ENCODE measurements at regions not wholly inside any gene's neighbourhood (a gene's known extent, or its start where the extent isn't known, plus 50 kb on each side); places are given as distances from the start of the nearest gene placed in this dataset.

DNA sequence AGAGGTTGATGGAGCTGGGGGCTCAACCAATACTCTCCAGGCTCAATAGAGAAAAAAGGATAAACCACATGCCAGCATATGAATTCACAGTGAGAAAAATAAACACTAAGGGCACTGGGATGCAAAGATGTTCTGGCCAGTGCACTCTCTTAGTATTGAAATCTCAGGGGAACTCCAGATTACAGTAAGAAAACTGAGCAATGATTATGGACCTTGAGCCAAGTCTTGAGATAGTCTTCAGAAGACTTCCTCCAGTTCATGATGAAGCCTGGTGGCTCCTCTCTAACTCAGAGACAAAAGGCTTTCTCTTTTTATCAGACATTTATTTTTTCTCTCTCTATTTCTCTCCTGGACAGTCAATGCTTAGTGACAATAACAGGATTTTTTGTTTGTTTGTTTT is 139.8 kb upstream of the SPEF2 start:
- no peak for DNase-seq

GRCh38 chr5:35477321-35477720 is 140.3 kb upstream of the SPEF2 start:
- no peak for DNase-seq

GRCh38 chr5:35476797-35477196 is 140.9 kb upstream of the SPEF2 start:
- no peak for DNase-seq

GRCh38 chr5:35476036-35476435 is 141.6 kb upstream of the SPEF2 start:
- no peak for DNase-seq

- no peak for DNase-seq
Observed at GRCh38 chr5:35473589-35473988, 144.1 kb upstream of the SPEF2 start.

GRCh38 chr5:35470866-35471265 is 146.8 kb upstream of the SPEF2 start:
- DNase-seq = no peak

GRCh38 chr5:35468811-35469210 is 148.9 kb upstream of the SPEF2 start:
- no peak for DNase-seq

DNA sequence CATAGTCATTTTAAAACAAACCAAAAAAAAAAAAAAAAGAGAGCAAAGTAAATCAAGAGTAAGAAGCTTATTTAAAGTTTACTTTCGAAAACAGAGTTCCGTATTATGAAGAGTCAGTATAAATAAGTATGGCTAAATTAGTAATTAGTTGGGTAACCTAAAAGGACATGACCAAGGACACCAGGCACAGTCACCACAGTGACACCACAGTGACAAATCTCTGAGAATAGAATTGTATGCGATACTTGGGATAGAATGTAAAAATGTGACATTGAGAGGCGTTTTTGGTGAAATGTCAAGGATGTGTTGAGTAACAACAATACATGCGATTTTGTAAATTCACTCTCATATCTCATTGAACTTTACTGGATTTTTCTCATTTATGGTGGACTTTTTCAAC is 150.9 kb upstream of the SPEF2 start:
- DNase-seq = no peak

DNA sequence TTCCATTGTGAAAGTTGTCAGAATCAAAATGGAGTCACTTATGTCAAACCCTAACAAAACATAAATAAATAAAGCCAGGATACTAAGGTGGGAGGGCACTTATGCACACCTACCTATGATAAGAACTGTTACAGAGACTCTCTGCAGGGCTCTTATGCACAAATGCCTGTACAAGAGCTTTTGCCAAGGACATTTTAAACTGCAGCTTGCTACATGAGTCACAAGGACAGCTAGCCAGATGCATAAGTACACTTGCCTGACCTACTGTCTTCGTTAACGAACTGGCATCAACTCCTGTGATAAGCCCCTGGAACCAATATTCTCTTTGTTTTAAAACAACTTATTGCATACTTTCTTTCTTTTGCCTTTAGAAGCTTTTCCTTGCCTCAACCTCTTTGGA is 152.9 kb upstream of the SPEF2 start:
- DNase-seq = no peak

DNA sequence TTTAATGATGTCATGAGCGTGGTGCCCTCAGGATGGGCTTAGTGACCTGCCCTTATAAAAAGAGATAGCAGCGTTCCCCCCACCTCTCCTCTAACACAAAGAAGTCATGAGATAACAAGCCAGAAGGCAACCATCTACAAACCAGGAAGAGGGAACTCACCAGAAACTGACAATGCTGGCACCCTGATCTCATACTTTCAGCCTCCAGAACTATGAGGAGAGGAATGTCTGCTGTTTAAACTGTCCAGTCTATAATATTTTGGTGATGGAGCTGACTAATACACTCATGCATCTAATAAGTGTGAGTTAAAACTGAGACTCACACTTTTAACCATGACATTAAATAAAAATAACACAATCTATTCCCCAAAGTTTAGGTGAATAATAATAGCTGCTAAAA is 156.1 kb upstream of the SPEF2 start:
- no peak for DNase-seq

- no peak for DNase-seq
Observed at GRCh38 chr5:35458824-35459207, 158.8 kb upstream of the SPEF2 start.

DNA sequence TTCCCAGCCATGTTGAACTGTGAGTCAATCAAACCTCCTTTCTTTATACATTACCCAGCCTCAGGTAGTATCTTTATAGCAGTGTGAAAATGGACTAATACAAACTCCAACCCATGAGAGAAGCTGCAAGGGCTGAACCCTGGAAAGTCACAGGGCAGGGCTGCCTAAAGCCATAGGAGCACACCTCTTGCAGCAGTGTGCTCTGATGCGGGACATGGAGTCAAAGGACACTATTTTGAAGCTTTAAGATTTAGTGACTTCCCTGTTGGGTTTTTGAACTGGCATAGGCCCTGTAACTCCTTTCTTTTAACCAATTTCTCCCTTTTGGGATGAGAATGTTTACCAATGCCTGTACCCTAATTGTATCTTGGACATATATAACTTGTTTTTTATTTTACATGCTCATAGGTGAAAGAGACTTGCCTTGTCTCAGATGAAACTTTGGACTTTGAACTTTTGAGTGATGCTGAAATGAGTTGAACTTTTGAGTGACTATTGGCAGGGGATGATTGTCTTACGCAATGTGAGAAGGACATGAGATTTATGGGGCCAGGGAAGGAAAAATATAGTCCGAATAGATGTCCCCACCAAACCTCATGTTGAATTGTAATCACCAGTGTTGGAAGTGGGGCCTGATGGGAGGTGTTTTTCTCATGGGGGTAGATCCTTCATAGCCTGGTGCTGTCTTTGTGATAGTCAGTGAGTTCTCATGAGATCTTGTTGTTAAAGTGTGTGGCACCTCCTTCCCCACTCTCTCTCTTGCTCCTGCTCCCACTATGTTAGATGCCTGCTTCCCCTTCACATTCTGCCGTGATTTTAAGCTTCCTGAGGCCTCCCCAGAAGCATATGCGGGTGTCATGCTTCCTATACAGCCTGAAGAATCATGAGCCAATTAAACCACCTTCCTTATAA is 159.5 kb upstream of the SPEF2 start:
- DNase-seq = no peak

- DNase-seq = no peak
Observed at GRCh38 chr5:35456506-35456905, 161.2 kb upstream of the SPEF2 start.

DNA sequence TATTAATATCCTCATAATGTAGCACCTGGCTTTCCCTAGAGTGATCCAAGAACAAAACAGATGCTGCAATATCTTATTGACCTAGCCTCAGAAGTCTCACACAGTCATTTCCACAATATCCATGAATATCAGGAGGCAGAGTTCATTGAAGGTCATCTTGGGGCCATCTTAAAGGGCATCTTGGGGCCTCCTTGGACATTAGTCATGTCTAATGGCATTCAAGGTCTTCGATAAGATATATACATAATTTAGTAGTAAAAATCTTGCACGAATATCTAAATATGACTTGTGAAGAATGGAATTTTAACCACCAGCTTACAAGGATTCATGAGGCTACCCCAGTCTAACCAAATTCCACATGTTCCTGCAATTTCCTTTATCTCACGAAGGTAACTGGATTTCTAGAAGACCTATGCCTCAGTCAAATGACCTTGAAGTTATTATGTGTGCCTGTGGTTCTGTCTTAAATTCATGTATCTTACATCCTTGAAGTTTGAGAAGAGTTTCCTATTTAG is 163.6 kb upstream of the SPEF2 start:
- DNase-seq = no peak

DNA sequence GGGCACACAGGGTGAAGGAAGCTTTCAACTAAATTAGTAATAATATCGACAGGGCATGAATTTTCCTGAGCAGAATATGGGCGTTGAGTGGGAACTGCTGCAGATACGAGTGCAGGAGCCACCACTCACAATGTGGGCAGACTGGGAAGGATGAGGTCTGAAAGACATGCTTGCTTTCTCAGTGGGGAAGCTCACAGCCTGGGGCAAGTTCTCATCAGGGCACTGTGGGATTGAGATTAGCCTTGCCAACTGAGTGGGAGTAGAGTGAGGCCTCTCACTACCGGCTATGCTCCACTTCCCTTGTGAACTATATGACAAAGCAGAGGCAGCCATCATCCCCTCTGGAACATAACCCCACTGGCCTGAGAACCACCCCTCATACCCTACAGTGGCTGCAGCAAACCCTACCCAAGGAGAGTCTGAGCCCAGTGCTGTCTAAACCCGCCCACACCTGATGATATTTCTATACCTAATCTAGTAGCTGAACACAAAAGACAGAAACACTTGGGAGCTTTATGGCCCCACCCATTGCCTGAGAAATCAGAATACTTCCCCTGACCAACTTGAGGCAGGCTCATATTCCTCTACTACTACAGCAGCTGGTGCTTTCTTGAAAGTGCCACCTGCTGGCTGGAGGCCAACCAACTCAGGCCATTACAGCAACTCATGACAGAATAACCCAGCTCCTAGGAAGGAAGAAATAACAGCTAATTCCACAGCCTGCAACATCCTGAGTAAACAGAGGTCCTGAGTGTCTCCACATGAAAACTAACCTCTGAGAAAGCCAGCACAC is 173.7 kb upstream of the SPEF2 start:
- no peak for DNase-seq

DNA sequence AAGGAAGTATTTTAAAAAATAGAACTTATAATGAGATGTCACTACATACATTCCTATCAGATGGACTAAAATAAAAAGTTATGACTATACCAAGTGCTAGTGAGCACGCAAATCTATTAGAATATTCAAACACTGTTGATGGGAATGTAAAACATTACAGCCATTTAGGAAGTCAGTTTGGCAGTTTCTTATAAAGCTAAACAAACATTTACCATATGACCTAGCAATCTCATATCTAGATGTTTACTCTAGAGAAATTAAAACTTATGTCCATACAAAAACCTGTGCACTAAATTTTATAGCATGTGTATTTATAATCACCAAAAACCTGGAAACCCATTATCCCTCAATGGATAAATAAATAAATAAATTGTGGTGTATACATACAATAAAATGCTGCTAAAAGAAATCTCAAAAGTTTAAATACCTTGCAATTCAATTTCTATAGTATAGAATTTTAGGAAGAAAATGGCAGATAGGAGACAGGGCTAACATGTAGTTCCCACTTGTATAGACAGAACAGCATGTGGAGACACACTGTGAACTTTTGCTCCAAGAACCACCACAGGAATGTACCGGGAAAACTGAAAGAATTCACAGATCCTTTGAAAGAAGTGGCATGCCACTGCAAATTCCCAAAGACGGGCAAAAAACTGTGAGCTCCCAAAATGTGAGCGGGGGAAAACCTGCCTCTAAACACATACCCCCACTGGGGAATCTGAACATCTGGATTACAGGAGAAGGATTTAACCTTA is 174.6 kb upstream of the SPEF2 start:
- DNase-seq = no peak

DNA sequence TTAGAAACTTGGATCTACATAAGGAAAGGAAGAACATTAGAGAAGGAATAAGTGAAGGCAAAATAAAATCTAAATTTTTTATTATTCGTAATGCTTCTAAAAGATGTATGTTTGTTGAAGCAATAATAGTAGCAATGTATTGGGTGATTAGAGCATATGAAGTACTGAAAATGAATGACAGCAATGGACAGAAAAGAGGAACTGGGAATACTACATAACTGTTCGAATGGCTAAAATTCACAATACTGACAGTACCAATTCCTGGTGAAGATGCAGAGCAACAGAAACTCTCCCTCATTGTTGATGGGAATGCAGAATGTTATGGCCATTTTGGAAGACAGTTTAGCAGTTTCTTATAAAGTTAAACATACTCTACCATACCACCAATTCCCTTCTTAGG is 177.3 kb upstream of the SPEF2 start:
- DNase-seq = no peak

DNA sequence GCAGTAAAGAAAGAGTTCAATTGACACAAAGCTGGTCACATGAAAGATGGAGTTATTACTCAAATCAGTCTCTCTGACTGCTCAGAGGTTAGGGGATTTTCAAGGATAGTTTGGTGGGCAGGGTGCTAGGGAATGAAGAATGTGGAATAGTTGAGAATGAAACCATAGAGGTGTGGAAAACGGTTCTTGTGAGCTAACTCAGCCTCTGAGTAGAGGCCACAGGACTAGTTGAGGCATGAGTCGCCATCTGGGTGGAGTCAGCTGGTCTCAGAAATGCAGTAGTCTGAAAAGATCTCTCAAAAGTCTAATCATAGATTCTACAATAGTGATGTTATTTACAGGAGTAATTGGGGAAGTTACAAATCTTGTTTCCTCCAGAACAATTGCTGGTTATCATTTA is 178.9 kb upstream of the SPEF2 start:
- DNase-seq = no peak

DNA sequence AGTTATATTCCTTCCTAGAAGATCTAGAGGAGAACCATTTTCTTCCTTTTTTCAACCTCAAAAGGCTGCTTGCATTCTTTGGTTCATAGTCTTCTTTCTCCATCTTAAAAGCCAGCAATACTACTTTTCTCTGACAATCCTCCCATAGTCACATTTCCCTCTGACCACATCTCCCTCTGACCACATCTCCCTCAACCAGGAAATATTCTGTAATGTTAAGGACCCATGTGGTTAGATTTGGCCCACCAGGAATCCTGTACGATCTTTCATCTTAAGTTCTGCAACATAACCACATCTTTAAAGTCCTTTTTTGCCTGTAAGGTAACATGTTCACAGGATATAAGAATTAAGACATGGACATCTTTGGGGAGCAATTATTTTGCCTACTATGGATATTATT is 179.4 kb upstream of the SPEF2 start:
- no peak for DNase-seq

- DNase-seq = peak in 1 of 2 donors; percentile 3
Observed at GRCh38 chr5:35436400-35437057, 181.1 kb upstream of the SPEF2 start.

GRCh38 chr5:35430381-35431162 is 187.1 kb upstream of the SPEF2 start:
- no peak for DNase-seq

DNA sequence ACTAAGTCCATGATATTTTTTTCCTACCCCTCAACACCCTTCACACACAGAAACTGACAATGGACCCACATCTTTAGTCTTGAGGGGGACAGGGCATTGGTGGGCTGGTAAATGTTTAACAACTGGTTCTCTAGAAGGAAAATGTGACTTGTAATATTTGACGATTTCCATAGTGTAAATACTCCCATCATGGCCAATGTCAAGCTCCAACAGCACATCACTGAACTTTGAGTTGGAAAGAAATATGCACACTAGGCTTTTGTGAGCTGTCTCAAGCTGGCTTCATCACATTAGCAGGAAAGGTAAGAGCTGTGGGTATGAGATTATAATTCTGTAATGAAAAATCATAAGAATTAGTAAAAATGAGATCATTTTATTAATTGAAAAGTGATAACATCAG is 189.9 kb upstream of the PRLR start:
- DNase-seq = no peak
